GM12878 (cell line): ENCODE measurements at regions not wholly inside any gene's neighbourhood (a gene's known extent, or its start where the extent isn't known, plus 50 kb on each side); places are given as distances from the start of the nearest gene placed in this dataset.

Experiments used
- ATAC-seq: fragments of 200-7000 bp; cut with Tn5 transposase; 3 replicates; pipeline ENCODE4 v1.9.1; 2020; ENCODE audit warnings: mild to moderate bottlenecking, moderate library complexity
- BruUV-seq: library from RNA; stranded (reverse); fragments of 400-500 nt; replicated peaks from 2 replicates; lab custom pipeline; 2021; lab: Mats Ljungman, UMichigan
- CTCF ChIA-PET: fragments of 300-600 bp; sonication (Branson Sonifier 250); formaldehyde crosslinking; extraction: SDS; loops from one replicate; lab custom pipeline; 2021; ENCODE audit warnings: inconsistent platforms; lab: Yijun Ruan, JAX
- POLR2A ChIA-PET: fragments of 350-600 bp; formaldehyde crosslinking; extraction: SDS; loops from one replicate; lab custom pipeline; 2021; ENCODE audit warnings: inconsistent platforms; lab: Charles Lee
- RAD21 ChIA-PET: fragments of 300-600 bp; sonication (Branson Sonifier 250); formaldehyde crosslinking; loops from one replicate; lab custom pipeline; 2023; ENCODE audit warnings: antibody characterized with exemption; ENCODE audit not compliant: unreplicated experiment; lab: Charles Lee
- SMC1A ChIA-PET: fragments of 300-600 bp; sonication (Branson Sonifier 250); formaldehyde crosslinking; loops from one replicate; lab custom pipeline; 2023; ENCODE audit not compliant: unreplicated experiment, uncharacterized antibody; lab: Charles Lee
- DNase-seq: peaks from one replicate; pipeline ENCODE4 v3.0.0-alpha.2; 2011; ENCODE audit warnings: low read depth, low spot score
- FAIRE-seq: peaks from 3 replicates; lab custom pipeline; 2011; peaks lifted over from hg19 to GRCh38; lab: Jason Lieb, UNC
- H2AFZ ChIP-seq: 2 replicates; pipeline ENCODE4 v1.6.0; 2011; ENCODE audit warnings: low read depth, low read length, control low read depth; ENCODE audit not compliant: control insufficient read depth
- H3K27ac ChIP-seq: 2 replicates; pipeline ENCODE4 v1.5.1; 2011; ENCODE audit warnings: control low read depth; ENCODE audit not compliant: control insufficient read depth, insufficient read depth
- H3K27me3 ChIP-seq, 2 experiments: replicated peaks in 1 of 2; 2 replicates each; pipeline versions ENCODE4 v1.6.0 to v1.6.1; 2011; ENCODE audit warnings: low read length in 1 of 2; ENCODE audit not compliant: control insufficient read depth in 2 of 2, insufficient read depth in 2 of 2
- H3K36me3 ChIP-seq, 2 experiments: 2 replicates each; pipeline ENCODE4 v1.5.1; 2011; ENCODE audit warnings: low read length in 1 of 2; ENCODE audit not compliant: control insufficient read depth in 2 of 2, insufficient read depth in 2 of 2
- H3K4me1 ChIP-seq: 2 replicates; pipeline ENCODE4 v1.6.1; 2011; ENCODE audit warnings: mild to moderate bottlenecking, low read length, moderate library complexity, mixed read lengths; ENCODE audit not compliant: control insufficient read depth, insufficient read depth
- H3K4me2 ChIP-seq: 2 replicates; pipeline ENCODE4 v1.6.0; 2011; ENCODE audit warnings: control low read depth; ENCODE audit not compliant: control insufficient read depth, insufficient read depth
- H3K4me3 ChIP-seq: fragments of 200-600 bp; sonication (generic); 2 replicates; pipeline ENCODE4 v1.5.1; 2016
- H3K79me2 ChIP-seq: 2 replicates; pipeline ENCODE4 v1.6.0; 2011; ENCODE audit warnings: low read length; ENCODE audit not compliant: control insufficient read depth, insufficient read depth
- H3K9ac ChIP-seq: 2 replicates; pipeline ENCODE4 v1.8.0; 2011; ENCODE audit warnings: low read length, control low read depth, mixed read lengths; ENCODE audit not compliant: control insufficient read depth, insufficient read depth
- H3K9me3 ChIP-seq: replicated peaks from 3 replicates; pipeline ENCODE4 v1.5.1; 2011; ENCODE audit warnings: mild to moderate bottlenecking, low read length; ENCODE audit not compliant: control insufficient read depth, insufficient read depth
- H4K20me1 ChIP-seq: 2 replicates; pipeline ENCODE4 v1.6.0; 2011; ENCODE audit not compliant: control insufficient read depth, insufficient read depth
- CBX5 ChIP-seq: sonication (generic); IDR thresholded peaks from 2 replicates; pipeline ENCODE4 v1.6.1; 2016; ENCODE audit warnings: low read depth, moderate library complexity, mild to moderate bottlenecking, inconsistent platforms
- ESRRA ChIP-seq: IDR thresholded peaks from 2 replicates; pipeline ENCODE4 v1.6.1; 2012; ENCODE audit warnings: mild to moderate bottlenecking, low read length, improper control_type of control experiment
- MEF2A ChIP-seq: IDR thresholded peaks from 2 replicates; pipeline ENCODE4 v1.6.1; 2011; ENCODE audit warnings: low read depth, mild to moderate bottlenecking, low read length, moderate library complexity; ENCODE audit not compliant: insufficient read depth
- MXI1 ChIP-seq: fragments of 150-350 bp; IDR thresholded peaks from 2 replicates; pipeline ENCODE4 v1.6.1; 2011; ENCODE audit warnings: low read depth, mild to moderate bottlenecking, inconsistent platforms, low read length, improper control_type of control experiment
- NFYB ChIP-seq: IDR thresholded peaks from 2 replicates; pipeline ENCODE4 v1.6.1; 2011; ENCODE audit warnings: low read depth, mild to moderate bottlenecking, low read length, improper control_type of control experiment, moderate library complexity; ENCODE audit not compliant: insufficient read depth
- RAD21 ChIP-seq: IDR thresholded peaks from 2 replicates; pipeline ENCODE4 v1.6.1; 2011; ENCODE audit warnings: mild to moderate bottlenecking, low read depth, low read length, moderate library complexity; ENCODE audit not compliant: insufficient read depth
- WGBS: methylation state at CpG from one replicate; pipeline ENCODE4 v1.1.6; 2016; ENCODE audit warnings: low lambda C conversion rate; ENCODE audit not compliant: insufficient replicate concordance, insufficient coverage; ENCODE audit errors: missing lambda C conversion rate; 5-methylcytosine and 5-hydroxymethylcytosine counted together
- in situ Hi-C: fragments of 300-500 bp; cut with MboI; formaldehyde crosslinking; loops from 9 replicates; pipeline ENCODE4 v1.14.3; 2018; ENCODE audit warnings: mixed read lengths
- intact Hi-C: fragments of 100-400 bp; cut with micrococcal nuclease; formaldehyde crosslinking; loops from one replicate; pipeline ENCODE4 v1.14.2; 2022; ENCODE audit not compliant: unreplicated experiment
- TF ChIP-seq, protein P1 (sequence below): IDR thresholded peaks from 2 replicates; pipeline ENCODE4 v1.6.1; 2011; ENCODE audit warnings: low read depth, mild to moderate bottlenecking, low read length, moderate library complexity, borderline replicate concordance; ENCODE audit errors: extremely low read depth

DNA sequence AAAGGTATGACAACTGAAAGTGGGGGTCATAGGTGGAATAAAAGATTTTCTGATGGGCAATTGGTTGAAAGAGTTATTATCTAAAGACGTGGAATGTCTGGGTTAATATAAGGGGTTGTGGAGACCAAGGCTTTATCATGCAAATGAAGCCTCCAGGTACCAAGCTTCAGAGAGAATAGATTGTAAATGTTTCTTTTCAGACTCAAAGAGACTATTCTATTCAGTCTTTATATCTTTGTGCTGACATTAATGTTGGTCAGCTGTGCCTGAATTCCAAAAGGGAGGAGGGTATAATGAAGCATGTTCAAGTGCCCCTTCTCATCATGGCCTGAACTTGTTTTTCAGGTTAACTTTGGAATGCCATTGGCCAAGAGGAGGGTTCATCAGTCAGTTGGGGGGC is 145.3 kb downstream of the SETD4 start:
- H3K4me1 ChIP-seq = no peaks in the 10 kb centered on the region
- no peak for TF ChIP-seq CBX5
- no peak overlapping the region for H3K9ac ChIP-seq
- ChIA-PET SMC1A (no interaction called here), RAD21 (no interaction called here), CTCF (no interaction called here), POLR2A (no interaction called here)
- ATAC-seq (no peak), FAIRE-seq (no peak), DNase-seq (no peak)
- no peaks in the 10 kb centered on the region; a peak in 1 of 4 replicates for H3K27me3 ChIP-seq
- H4K20me1 ChIP-seq = no peaks in the 10 kb centered on the region
- BruUV-seq = no TSS peak
- 0% methylated on average over 1 of the region's 1 CpG for WGBS
- intact Hi-C loops (no loop called here), in situ Hi-C loops (no loop called here)
- no peaks in the 10 kb centered on the region for H3K36me3 ChIP-seq
- H2AFZ ChIP-seq = no peak overlapping the region
- H3K79me2 ChIP-seq = no peaks in the 10 kb centered on the region
- H3K4me2 ChIP-seq = no peak overlapping the region
- H3K9me3 ChIP-seq = no peaks in the 10 kb centered on the region; the same call in 2 of the 3 replicates
- H3K4me3 ChIP-seq = no peak overlapping the region
- no peak overlapping the region for H3K27ac ChIP-seq

DNA sequence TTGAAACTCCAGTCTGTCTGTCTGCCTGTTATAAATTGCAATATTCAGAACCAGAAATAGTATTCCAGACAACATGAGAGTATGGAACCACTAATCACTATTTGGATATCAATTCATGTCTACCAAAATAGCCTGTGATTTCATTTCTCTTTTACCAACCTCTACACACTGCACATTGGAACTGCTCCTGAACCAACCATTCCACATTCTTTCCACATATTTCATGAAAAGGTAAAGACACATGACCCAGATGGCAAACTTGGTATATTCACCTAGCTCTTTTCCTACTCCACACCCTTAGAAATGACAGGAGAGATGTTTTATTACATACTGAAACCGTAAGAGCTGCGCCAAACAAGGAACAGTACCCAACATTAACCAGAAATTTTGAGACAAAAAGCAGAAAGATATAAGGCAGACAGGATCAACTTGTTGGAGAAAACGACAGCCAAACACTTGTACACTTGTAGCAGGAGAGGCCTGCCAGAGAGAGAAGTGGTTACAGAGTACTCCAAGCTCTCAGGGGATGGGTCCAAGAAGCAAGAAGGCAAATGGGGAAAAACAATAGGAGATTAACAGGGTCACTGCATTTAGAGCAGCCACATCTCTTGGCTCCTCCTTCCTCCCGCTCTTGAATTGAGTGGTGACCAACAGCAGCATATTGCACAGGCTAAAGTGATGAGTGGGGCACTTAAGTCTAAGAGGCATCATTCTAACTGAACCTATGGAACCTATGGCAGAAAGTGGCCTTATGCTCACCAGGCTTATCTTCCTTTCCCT is 148.7 kb downstream of the SETD4 start:
- ATAC-seq = no peak
- no peak overlapping the region for H3K27ac ChIP-seq
- H3K4me3 ChIP-seq = no peak overlapping the region
- no peaks in the 10 kb centered on the region for H3K36me3 ChIP-seq
- H3K79me2 ChIP-seq = no peaks in the 10 kb centered on the region
- RAD21 ChIA-PET = no interaction called here
- no peak for DNase-seq
- WGBS = 26% methylated on average over 4 of the region's 4 CpGs
- H3K4me1 ChIP-seq = no peaks in the 10 kb centered on the region
- intact Hi-C loops (no loop called here), in situ Hi-C loops (no loop called here)
- no peak overlapping the region for H3K9ac ChIP-seq
- FAIRE-seq = no peak
- CTCF ChIA-PET = interaction anchor here (0.6 kb wide), 1 partner anchor 472 kb away, joined by 3 read pairs; no protein-coding TSS in a partner anchor
- no peak overlapping the region for H3K4me2 ChIP-seq
- no TSS peak for BruUV-seq
- H3K27me3 ChIP-seq = no peaks in the 10 kb centered on the region; a peak in 1 of 4 replicates
- SMC1A ChIA-PET = no interaction called here
- POLR2A ChIA-PET = no interaction called here
- H2AFZ ChIP-seq = no peak overlapping the region
- H3K9me3 ChIP-seq = no peaks in the 10 kb centered on the region; the same call in 2 of the 3 replicates
- TF ChIP-seq, protein P1, sequence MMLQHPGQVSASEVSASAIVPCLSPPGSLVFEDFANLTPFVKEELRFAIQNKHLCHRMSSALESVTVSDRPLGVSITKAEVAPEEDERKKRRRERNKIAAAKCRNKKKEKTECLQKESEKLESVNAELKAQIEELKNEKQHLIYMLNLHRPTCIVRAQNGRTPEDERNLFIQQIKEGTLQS = no peak
- TF ChIP-seq NFYB (no peak), MXI1 (no peak), MEF2A (no peak), RAD21 (no peak), ESRRA (no peak)
- no peaks in the 10 kb centered on the region for H4K20me1 ChIP-seq
